ENCODE measurements at regions not wholly inside any gene's neighbourhood (a gene's known extent, or its start where the extent isn't known, plus 50 kb on each side); places are given as distances from the start of the nearest gene placed in this dataset.

DNA sequence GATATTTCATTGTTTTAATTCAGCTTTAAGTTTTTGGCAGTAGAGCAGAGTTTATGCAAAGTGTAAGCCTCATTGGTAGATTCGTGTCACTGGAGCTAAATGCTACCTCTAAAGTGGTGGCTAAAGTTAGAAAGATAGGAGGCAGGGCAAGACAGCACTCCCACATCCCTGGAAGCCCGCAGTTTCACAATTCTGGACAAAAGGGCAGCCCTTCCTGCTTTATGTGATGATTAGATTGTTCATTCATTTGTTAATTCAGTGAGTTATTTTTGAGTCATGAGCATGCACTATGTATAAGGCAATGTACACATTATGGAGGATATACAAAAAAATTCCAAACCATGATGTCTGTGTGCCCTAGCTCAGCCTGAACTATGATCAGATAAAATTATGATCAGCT is 52.1 kb upstream of the EIF3M start:
- Histone ChIP-seq H3K27ac (no peak overlapping the region), H3K9me3 (no peaks in the 10 kb centered on the region), H3K27me3 (no peaks in the 10 kb centered on the region), H3K4me1 (no peaks in the 10 kb centered on the region), H3K4me3 (no peak overlapping the region), H3K36me3 (no peaks in the 10 kb centered on the region)
- ATAC-seq (peak in 1 of 8 donors; percentile 47), DNase-seq (no peak)
- TF ChIP-seq CTCF (IDR thresholded peaks at IDR 0.05), result no peak
- intact Hi-C loops (cut with DNase I), result no loop called here
- 19 to 23% methylated on average over 2 of the region's 2 CpGs for WGBS, 2 donors

DNA sequence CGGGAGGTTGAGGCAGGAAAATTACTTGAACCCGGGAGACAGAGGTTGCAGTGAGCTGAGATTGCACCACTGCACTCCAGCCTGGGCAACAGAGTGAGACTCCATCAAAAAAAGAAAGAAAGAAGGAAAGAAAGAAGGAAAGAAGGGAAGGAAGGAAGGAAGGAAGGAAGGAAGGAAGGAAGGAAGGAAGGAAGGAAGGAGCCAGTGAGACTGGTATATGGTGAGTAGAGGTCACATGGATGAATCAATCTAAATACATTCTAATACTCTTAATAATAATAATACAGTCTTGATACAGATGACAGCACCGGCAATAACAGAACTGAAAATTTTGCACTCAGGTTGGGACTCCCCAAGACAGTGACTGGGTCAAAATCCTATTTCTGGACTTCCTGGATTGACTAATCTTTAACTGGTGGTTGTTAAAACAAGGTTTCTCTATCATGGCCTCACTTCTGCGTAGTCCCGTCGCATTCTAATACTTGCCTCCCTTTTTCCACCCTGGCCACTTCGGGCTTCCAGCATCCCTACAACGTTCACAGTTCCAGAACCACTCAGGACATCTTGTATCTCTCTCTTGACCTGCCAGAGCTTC is 53.5 kb upstream of the EIF3M start:
- Histone ChIP-seq H3K27ac (no peak overlapping the region), H3K27me3 (no peaks in the 10 kb centered on the region), H3K4me3 (no peak overlapping the region), H3K36me3 (no peaks in the 10 kb centered on the region), H3K9me3 (no peaks in the 10 kb centered on the region), H3K4me1 (no peaks in the 10 kb centered on the region)
- DNase-seq, result no peak
- intact Hi-C loops (cut with DNase I), result no loop called here
- ATAC-seq, result no peak
- 91 to 94% methylated on average over 8 of the region's 8 CpGs for WGBS, 2 donors
- no peak for TF ChIP-seq CTCF (IDR thresholded peaks at IDR 0.05)

GRCh38 chr11:32527261-32528175 is 56.1 kb upstream of the EIF3M start:
- H3K27me3 ChIP-seq, result no peaks in the 10 kb centered on the region
- H3K36me3 ChIP-seq, result no peaks in the 10 kb centered on the region
- peaks cover 0 to 7% (median 0%) of the 10 kb centered on the region in 11 donors for H3K9me3 ChIP-seq
- intact Hi-C loops (cut with DNase I), result no loop called here
- DNase-seq (no peak), ATAC-seq (no peak)
- H3K27ac ChIP-seq, result no peak overlapping the region
- H3K4me3 ChIP-seq, result no peak overlapping the region
- 77 to 80% methylated on average over 10 of the region's 10 CpGs for WGBS, 2 donors
- no peaks in the 10 kb centered on the region for H3K4me1 ChIP-seq
- TF ChIP-seq CTCF (IDR thresholded peaks at IDR 0.05), result no peak

DNA sequence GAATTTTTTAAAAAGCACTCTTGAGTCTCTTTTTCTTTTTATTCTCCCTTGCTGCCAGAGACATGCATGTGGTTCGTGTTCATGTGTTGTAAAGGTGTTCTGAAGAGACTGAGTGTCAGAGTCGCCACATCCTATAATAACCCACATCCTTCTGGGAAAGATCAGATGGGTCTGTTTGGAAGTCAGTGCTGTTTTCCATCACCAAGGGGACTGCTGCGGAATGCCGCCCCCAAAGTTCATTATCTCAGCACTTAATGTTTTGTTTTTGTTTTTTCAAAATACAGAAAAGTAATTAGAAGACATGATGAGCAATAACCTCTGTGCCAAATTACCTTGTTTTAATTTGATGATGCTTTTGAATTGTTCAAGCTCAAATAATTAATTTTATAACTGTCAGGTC is 56.9 kb upstream of the EIF3M start:
- H3K36me3 ChIP-seq, result no peaks in the 10 kb centered on the region
- peaks cover 0 to 7% (median 0%) of the 10 kb centered on the region in 11 donors for H3K9me3 ChIP-seq
- H3K4me1 ChIP-seq, result no peaks in the 10 kb centered on the region
- DNase-seq (no peak), ATAC-seq (no peak)
- H3K27me3 ChIP-seq, result no peaks in the 10 kb centered on the region
- H3K4me3 ChIP-seq, result no peak overlapping the region
- TF ChIP-seq CTCF (IDR thresholded peaks at IDR 0.05), result no peak
- intact Hi-C loops (cut with DNase I), result no loop called here
- H3K27ac ChIP-seq, result no peak overlapping the region
- 41 to 53% methylated on average over 4 of the region's 4 CpGs for WGBS, 2 donors
